HepG2 (cell line): ENCODE measurements at regions not wholly inside any gene's neighbourhood (a gene's known extent, or its start where the extent isn't known, plus 50 kb on each side); places are given as distances from the start of the nearest gene placed in this dataset.

Experiments
- FOXP4 ChIP-seq: sonication (generic); formaldehyde crosslinking; IDR thresholded peaks from 2 replicates; pipeline ENCODE4 v1.4.0; 2020; ENCODE audit warnings: missing genetic modification reagents
- GABPA ChIP-seq, 2 experiments: IDR thresholded peaks; 2 replicates each; pipeline ENCODE4 v1.6.1; 2011 to 2016; ENCODE audit warnings: low read depth in 2 of 2, low read length in 1 of 2, missing biosample characterization in 1 of 2, missing genetic modification characterization in 1 of 2
- HDAC2 ChIP-seq: sonication (generic); formaldehyde crosslinking; IDR thresholded peaks from 2 replicates; pipeline ENCODE4 v1.4.0; 2020; ENCODE audit warnings: missing genetic modification reagents
- IRF9 ChIP-seq: sonication (generic); formaldehyde crosslinking; IDR thresholded peaks from 2 replicates; pipeline ENCODE4 v1.8.0; 2022; ENCODE audit warnings: missing genetic modification reagents, mild to moderate bottlenecking, borderline replicate concordance
- KDM6A ChIP-seq: IDR thresholded peaks from 2 replicates; pipeline ENCODE4 v1.6.1; 2016; ENCODE audit warnings: low read depth
- MEIS2 ChIP-seq: sonication (generic); formaldehyde crosslinking; IDR thresholded peaks from 2 replicates; pipeline ENCODE4 v1.9.0; 2021; ENCODE audit warnings: mild to moderate bottlenecking, missing genetic modification reagents
- REST ChIP-seq, 2 experiments: IDR thresholded peaks; 2 replicates each; pipeline ENCODE4 v1.6.1; 2011 to 2012; ENCODE audit warnings: low read length in 2 of 2, borderline replicate concordance in 1 of 2, low read depth in 1 of 2, mild to moderate bottlenecking in 1 of 2, moderate library complexity in 1 of 2
- UBTF ChIP-seq: sonication (generic); formaldehyde crosslinking; IDR thresholded peaks from 2 replicates; pipeline ENCODE4 v1.4.0; 2020; ENCODE audit warnings: mild to moderate bottlenecking, missing genetic modification reagents
- ZBTB7B ChIP-seq: sonication (generic); formaldehyde crosslinking; IDR thresholded peaks from 2 replicates; pipeline ENCODE4 v1.4.0; 2020; ENCODE audit warnings: missing genetic modification reagents
- ZC3H4 ChIP-seq: sonication (generic); formaldehyde crosslinking; IDR thresholded peaks from 2 replicates; pipeline ENCODE4 v1.4.0; 2020; ENCODE audit warnings: missing genetic modification reagents, borderline replicate concordance
- ZKSCAN5 ChIP-seq: sonication (generic); formaldehyde crosslinking; IDR thresholded peaks from 2 replicates; pipeline ENCODE4 v1.5.1; 2020; ENCODE audit warnings: mild to moderate bottlenecking, missing genetic modification reagents
- ZNF275 ChIP-seq: sonication (generic); formaldehyde crosslinking; IDR thresholded peaks from 2 replicates; pipeline ENCODE4 v1.8.0; 2022; ENCODE audit warnings: missing genetic modification reagents, mild to moderate bottlenecking, inconsistent platforms, borderline replicate concordance
- ZNF34 ChIP-seq: sonication (generic); formaldehyde crosslinking; IDR thresholded peaks from 2 replicates; pipeline ENCODE4 v1.4.0; 2020; ENCODE audit warnings: mild to moderate bottlenecking, missing genetic modification reagents, borderline replicate concordance
- ZNF652 ChIP-seq: IDR thresholded peaks from 2 replicates; pipeline ENCODE4 v1.6.1; 2016; ENCODE audit warnings: low read depth, borderline replicate concordance
- ZNF772 ChIP-seq: sonication (generic); formaldehyde crosslinking; IDR thresholded peaks from 2 replicates; pipeline ENCODE4 v1.5.0; 2020; ENCODE audit warnings: mild to moderate bottlenecking, missing genetic modification reagents

- TF ChIP-seq REST (IDR thresholded peaks at IDR 0.05; ENCODE audit: borderline replicate concordance in 1 of 2, low read depth in 1 of 2, low read length in 2 of 2), result no peak
- 0 out of 2 replicates have a peak, but pooled peaks have one; percentile 52 for TF ChIP-seq IRF9 (CRISPR knock-in tag)
- TF ChIP-seq FOXP4 (CRISPR knock-in tag), result peak; percentile 96
- TF ChIP-seq ZNF34 (CRISPR knock-in tag), result peak; percentile 80; the same call in 1 of the 2 replicates
- 0 out of 2 replicates have a peak, but pooled peaks have one; percentile 16 for TF ChIP-seq UBTF
- peak; percentile 85 for TF ChIP-seq KDM6A (CRISPR knock-in tag)
- peak; percentile 52; the same call in 1 of the 2 replicates for TF ChIP-seq ZNF652
- TF ChIP-seq ZNF275 (CRISPR knock-in tag), result peak; percentile 41; the same call in 1 of the 2 replicates
- TF ChIP-seq ZKSCAN5 (CRISPR knock-in tag), result no peak
- no peak for TF ChIP-seq ZC3H4
- peak; percentile 67; the same call in 1 of the 2 replicates for TF ChIP-seq ZBTB7B (CRISPR knock-in tag)
- TF ChIP-seq GABPA (IDR thresholded peaks at IDR 0.05; ENCODE audit: low read depth, low read length), result no peak
- TF ChIP-seq GABPA (CRISPR knock-in tag; IDR thresholded peaks at IDR 0.05; ENCODE audit: low read depth), result peak; percentile 64
- TF ChIP-seq HDAC2 (CRISPR knock-in tag), result peak; percentile 75
- no peak for TF ChIP-seq MEIS2
- peak; percentile 77 for TF ChIP-seq ZNF772 (CRISPR knock-in tag)
These were observed 159.8 kb downstream of the ZFP64 start (continued) for GRCh38 chr20:52031563-52032303.
